ENCODE measurements at regions not wholly inside any gene's neighbourhood (a gene's known extent, or its start where the extent isn't known, plus 50 kb on each side); places are given as distances from the start of the nearest gene placed in this dataset.

DNA sequence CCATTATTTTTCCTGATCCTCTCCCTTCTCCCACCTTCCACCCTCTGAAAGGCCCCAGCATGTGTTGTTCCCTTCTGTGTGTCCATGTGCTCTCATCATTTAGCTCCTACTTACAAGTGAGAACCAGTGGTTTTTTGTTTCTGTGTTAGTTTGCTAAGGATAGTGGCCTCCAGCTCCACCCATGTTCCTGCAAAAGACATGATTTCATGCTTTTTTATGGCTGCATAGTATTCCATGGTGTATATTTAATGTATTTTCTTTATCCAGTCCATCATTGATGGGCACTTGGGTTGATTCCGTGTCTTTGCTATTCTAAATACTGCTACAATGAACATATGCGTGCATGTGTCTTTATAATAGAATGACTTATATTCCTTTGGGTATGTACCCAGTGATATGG lies 89.4 kb upstream of the C1orf174 start:
- Histone ChIP-seq H3K4me3 (ENCODE audit: low read depth in 1 of 3, low read length in 3 of 3) (no peak overlapping the region), H3K27me3 (ENCODE audit: control insufficient read depth in 4 of 4, insufficient read depth in 4 of 4, low read length in 3 of 4) (peaks cover 0 to 4% (median 0%) of the 10 kb centered on the region in 4 donors), H3K36me3 (ENCODE audit: control insufficient read depth in 4 of 4, insufficient read depth in 3 of 4, low read depth in 1 of 4, low read length in 3 of 4) (no peaks in the 10 kb centered on the region), H3K4me1 (ENCODE audit: control insufficient read depth in 4 of 4, insufficient read depth in 4 of 4, low read length in 3 of 4) (no peaks in the 10 kb centered on the region), H3K9me3 (ENCODE audit: control insufficient read depth in 4 of 4, low read length in 3 of 4) (peaks cover 0 to 5% (median 0%) of the 10 kb centered on the region in 4 donors), H3K9ac (ENCODE audit: low read depth in 1 of 2, low read length in 2 of 2) (no peak overlapping the region), H3K27ac (ENCODE audit: low read depth in 1 of 2, low read length in 2 of 2) (no peak overlapping the region)
- WGBS: 85% methylated on average over 2 of the region's 2 CpGs
- DNase-seq (ENCODE audit: low spot score): no peak
- no peak for TF ChIP-seq FOXA2 (IDR thresholded peaks at IDR 0.05)

DNA sequence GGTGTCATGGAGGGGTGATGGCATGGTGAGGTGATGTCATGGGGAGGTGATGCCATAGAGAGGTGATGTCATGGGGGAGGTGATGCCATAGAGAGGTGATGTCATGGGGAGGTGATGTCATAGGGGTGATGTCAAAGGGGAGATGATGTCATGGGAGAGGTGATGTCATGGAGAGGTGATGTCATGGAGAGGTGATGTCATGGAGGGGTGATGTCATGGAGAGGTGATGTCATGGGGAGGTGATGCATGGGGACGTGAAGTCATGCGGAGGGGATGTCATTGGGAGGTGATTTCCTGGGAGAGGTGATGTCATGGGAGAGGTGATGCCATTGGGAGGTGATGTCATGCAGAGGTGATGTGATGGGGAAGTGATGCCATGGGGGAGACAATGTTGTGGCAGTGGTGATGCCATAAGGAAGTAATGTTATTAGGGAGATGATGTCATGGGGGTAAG lies 92.1 kb upstream of the C1orf174 start:
- no peak overlapping the region for H3K27ac ChIP-seq (ENCODE audit: low read depth in 1 of 2, low read length in 2 of 2)
- no peaks in the 10 kb centered on the region for H3K4me1 ChIP-seq (ENCODE audit: control insufficient read depth in 4 of 4, insufficient read depth in 4 of 4, low read length in 3 of 4)
- no peak overlapping the region for H3K4me3 ChIP-seq (ENCODE audit: low read depth in 1 of 3, low read length in 3 of 3)
- no peaks in the 10 kb centered on the region for H3K36me3 ChIP-seq (ENCODE audit: control insufficient read depth in 4 of 4, insufficient read depth in 3 of 4, low read depth in 1 of 4, low read length in 3 of 4)
- no peak overlapping the region for H3K9ac ChIP-seq (ENCODE audit: low read depth in 1 of 2, low read length in 2 of 2)
- TF ChIP-seq YY1 (IDR thresholded peaks at IDR 0.05) (no peak), HNF4G (IDR thresholded peaks at IDR 0.05) (no peak), RAD21 (IDR thresholded peaks at IDR 0.05) (no peak), JUND (IDR thresholded peaks at IDR 0.05) (no peak), TAF1 (conservative IDR thresholded peaks at IDR 0.05) (no peak), RXRA (IDR thresholded peaks at IDR 0.05) (no peak), EGR1 (IDR thresholded peaks at IDR 0.05; ENCODE audit: low read depth in 2 of 2) (no peak), HNF4A (conservative IDR thresholded peaks at IDR 0.05) (no peak), ATF3 (IDR thresholded peaks at IDR 0.05) (no peak), FOXA2 (IDR thresholded peaks at IDR 0.05) (no peak), GABPA (IDR thresholded peaks at IDR 0.05 in 1 of 2, conservative IDR thresholded peaks at IDR 0.05 in 1 of 2) (no peak)
- DNase-seq (ENCODE audit: low spot score): no peak
- 90% methylated on average over 2 of the region's 2 CpGs for WGBS
- H3K27me3 ChIP-seq (ENCODE audit: control insufficient read depth in 4 of 4, insufficient read depth in 4 of 4, low read length in 3 of 4): peaks cover 0 to 4% (median under 1%) of the 10 kb centered on the region in 4 donors
- peaks cover 0 to 5% (median 0%) of the 10 kb centered on the region in 4 donors for H3K9me3 ChIP-seq (ENCODE audit: control insufficient read depth in 4 of 4, low read length in 3 of 4)

DNA sequence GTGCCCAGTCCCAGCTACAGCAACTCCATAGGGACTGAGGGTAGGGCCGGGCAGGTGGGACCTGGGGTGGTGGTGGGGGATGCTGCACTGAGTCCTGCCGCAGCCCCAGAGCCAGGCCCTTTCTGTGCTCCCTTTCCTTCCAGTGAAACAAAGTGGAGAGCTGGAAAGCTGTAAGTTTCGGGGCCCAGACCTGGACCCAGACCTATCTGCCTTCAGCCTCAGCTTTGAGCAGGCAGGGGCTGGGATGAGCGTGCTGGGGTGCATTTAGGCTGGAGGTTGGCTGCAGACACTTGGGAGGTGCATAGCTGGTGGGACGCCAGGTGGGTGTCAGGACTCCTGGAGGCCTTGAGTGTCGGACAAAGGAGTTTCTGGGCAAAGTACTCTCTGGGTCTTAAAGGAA lies 92.7 kb upstream of the C1orf174 start:
- peaks cover 0 to 4% (median under 1%) of the 10 kb centered on the region in 4 donors for H3K27me3 ChIP-seq (ENCODE audit: control insufficient read depth in 4 of 4, insufficient read depth in 4 of 4, low read length in 3 of 4)
- no peak for TF ChIP-seq YY1 (IDR thresholded peaks at IDR 0.05)
- TF ChIP-seq EGR1 (IDR thresholded peaks at IDR 0.05; ENCODE audit: low read depth in 2 of 2): no peak
- no peak for TF ChIP-seq GABPA (IDR thresholded peaks at IDR 0.05 in 1 of 2, conservative IDR thresholded peaks at IDR 0.05 in 1 of 2)
- no peak for TF ChIP-seq RXRA (IDR thresholded peaks at IDR 0.05)
- no peak for TF ChIP-seq TAF1 (conservative IDR thresholded peaks at IDR 0.05)
- no peak for TF ChIP-seq FOXA1 (IDR thresholded peaks at IDR 0.05)
- TF ChIP-seq JUND (IDR thresholded peaks at IDR 0.05): no peak
- TF ChIP-seq NR2F2 (IDR thresholded peaks at IDR 0.05): no peak
- no peak for TF ChIP-seq HNF4G (IDR thresholded peaks at IDR 0.05)
- TF ChIP-seq, protein P1, sequence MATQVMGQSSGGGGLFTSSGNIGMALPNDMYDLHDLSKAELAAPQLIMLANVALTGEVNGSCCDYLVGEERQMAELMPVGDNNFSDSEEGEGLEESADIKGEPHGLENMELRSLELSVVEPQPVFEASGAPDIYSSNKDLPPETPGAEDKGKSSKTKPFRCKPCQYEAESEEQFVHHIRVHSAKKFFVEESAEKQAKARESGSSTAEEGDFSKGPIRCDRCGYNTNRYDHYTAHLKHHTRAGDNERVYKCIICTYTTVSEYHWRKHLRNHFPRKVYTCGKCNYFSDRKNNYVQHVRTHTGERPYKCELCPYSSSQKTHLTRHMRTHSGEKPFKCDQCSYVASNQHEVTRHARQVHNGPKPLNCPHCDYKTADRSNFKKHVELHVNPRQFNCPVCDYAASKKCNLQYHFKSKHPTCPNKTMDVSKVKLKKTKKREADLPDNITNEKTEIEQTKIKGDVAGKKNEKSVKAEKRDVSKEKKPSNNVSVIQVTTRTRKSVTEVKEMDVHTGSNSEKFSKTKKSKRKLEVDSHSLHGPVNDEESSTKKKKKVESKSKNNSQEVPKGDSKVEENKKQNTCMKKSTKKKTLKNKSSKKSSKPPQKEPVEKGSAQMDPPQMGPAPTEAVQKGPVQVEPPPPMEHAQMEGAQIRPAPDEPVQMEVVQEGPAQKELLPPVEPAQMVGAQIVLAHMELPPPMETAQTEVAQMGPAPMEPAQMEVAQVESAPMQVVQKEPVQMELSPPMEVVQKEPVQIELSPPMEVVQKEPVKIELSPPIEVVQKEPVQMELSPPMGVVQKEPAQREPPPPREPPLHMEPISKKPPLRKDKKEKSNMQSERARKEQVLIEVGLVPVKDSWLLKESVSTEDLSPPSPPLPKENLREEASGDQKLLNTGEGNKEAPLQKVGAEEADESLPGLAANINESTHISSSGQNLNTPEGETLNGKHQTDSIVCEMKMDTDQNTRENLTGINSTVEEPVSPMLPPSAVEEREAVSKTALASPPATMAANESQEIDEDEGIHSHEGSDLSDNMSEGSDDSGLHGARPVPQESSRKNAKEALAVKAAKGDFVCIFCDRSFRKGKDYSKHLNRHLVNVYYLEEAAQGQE (IDR thresholded peaks at IDR 0.05): no peak
- TF ChIP-seq, protein P2, sequence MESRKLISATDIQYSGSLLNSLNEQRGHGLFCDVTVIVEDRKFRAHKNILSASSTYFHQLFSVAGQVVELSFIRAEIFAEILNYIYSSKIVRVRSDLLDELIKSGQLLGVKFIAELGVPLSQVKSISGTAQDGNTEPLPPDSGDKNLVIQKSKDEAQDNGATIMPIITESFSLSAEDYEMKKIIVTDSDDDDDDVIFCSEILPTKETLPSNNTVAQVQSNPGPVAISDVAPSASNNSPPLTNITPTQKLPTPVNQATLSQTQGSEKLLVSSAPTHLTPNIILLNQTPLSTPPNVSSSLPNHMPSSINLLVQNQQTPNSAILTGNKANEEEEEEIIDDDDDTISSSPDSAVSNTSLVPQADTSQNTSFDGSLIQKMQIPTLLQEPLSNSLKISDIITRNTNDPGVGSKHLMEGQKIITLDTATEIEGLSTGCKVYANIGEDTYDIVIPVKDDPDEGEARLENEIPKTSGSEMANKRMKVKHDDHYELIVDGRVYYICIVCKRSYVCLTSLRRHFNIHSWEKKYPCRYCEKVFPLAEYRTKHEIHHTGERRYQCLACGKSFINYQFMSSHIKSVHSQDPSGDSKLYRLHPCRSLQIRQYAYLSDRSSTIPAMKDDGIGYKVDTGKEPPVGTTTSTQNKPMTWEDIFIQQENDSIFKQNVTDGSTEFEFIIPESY (IDR thresholded peaks at IDR 0.05): no peak
- no peak for TF ChIP-seq MAX (IDR thresholded peaks at IDR 0.05)
- no peak for TF ChIP-seq RAD21 (IDR thresholded peaks at IDR 0.05)
- TF ChIP-seq SP1 (IDR thresholded peaks at IDR 0.05): no peak
- H3K4me3 ChIP-seq (ENCODE audit: low read depth in 1 of 3, low read length in 3 of 3): no peak overlapping the region
- no peak overlapping the region for H3K9ac ChIP-seq (ENCODE audit: low read depth in 1 of 2, low read length in 2 of 2)
- H3K36me3 ChIP-seq (ENCODE audit: control insufficient read depth in 4 of 4, insufficient read depth in 3 of 4, low read depth in 1 of 4, low read length in 3 of 4): no peaks in the 10 kb centered on the region
- no peak overlapping the region for H3K27ac ChIP-seq (ENCODE audit: low read depth in 1 of 2, low read length in 2 of 2)
- DNase-seq (ENCODE audit: low spot score): no peak
- 67% methylated on average over 6 of the region's 6 CpGs for WGBS
- H3K9me3 ChIP-seq (ENCODE audit: control insufficient read depth in 4 of 4, low read length in 3 of 4): peaks cover 0 to 5% (median 0%) of the 10 kb centered on the region in 4 donors
- no peaks in the 10 kb centered on the region for H3K4me1 ChIP-seq (ENCODE audit: control insufficient read depth in 4 of 4, insufficient read depth in 4 of 4, low read length in 3 of 4)
